ENCODE measurements at regions not wholly inside any gene's neighbourhood (a gene's known extent, or its start where the extent isn't known, plus 50 kb on each side); places are given as distances from the start of the nearest gene placed in this dataset.

GRCh38 chr11:134529212-134530096, 117.4 kb upstream of the B3GAT1 start:
- DNase-seq (ENCODE audit: low spot score) = no peak
- no peak overlapping the region for H3K27ac Mint-ChIP-seq
- no peaks in the 10 kb centered on the region for H3K36me3 Mint-ChIP-seq (ENCODE audit: low read depth)
- peaks cover 3% of the 10 kb centered on the region for H3K27me3 Mint-ChIP-seq (ENCODE audit: low read depth)
- H3K9me3 Mint-ChIP-seq = no peaks in the 10 kb centered on the region
- intact Hi-C loops (cut with micrococcal nuclease) = no loop called here
- H3K4me3 Mint-ChIP-seq (ENCODE audit: low read depth) = no peak overlapping the region
- no peaks in the 10 kb centered on the region for H3K4me1 Mint-ChIP-seq (ENCODE audit: low read depth)

- no peak overlapping the region for H3K27ac Mint-ChIP-seq
- no peaks in the 10 kb centered on the region for H3K27me3 Mint-ChIP-seq (ENCODE audit: low read depth)
- H3K4me1 Mint-ChIP-seq (ENCODE audit: low read depth) = no peaks in the 10 kb centered on the region
- no peak for DNase-seq (ENCODE audit: low spot score)
- no peak overlapping the region for H3K4me3 Mint-ChIP-seq (ENCODE audit: low read depth)
- H3K36me3 Mint-ChIP-seq (ENCODE audit: low read depth) = no peaks in the 10 kb centered on the region
- no peaks in the 10 kb centered on the region for H3K9me3 Mint-ChIP-seq
- intact Hi-C loops (cut with micrococcal nuclease) = no loop called here
These were observed 116.4 kb upstream of the B3GAT1 start for GRCh38 chr11:134528453-134528852.

GRCh38 chr11:134527382-134528243, 115.6 kb upstream of the B3GAT1 start:
- H3K27ac Mint-ChIP-seq = no peak overlapping the region
- intact Hi-C loops (cut with micrococcal nuclease) = no loop called here
- H3K36me3 Mint-ChIP-seq (ENCODE audit: low read depth) = no peaks in the 10 kb centered on the region
- DNase-seq (ENCODE audit: low spot score) = no peak
- no peak overlapping the region for H3K4me3 Mint-ChIP-seq (ENCODE audit: low read depth)
- H3K27me3 Mint-ChIP-seq (ENCODE audit: low read depth) = no peaks in the 10 kb centered on the region
- no peaks in the 10 kb centered on the region for H3K9me3 Mint-ChIP-seq
- no peaks in the 10 kb centered on the region for H3K4me1 Mint-ChIP-seq (ENCODE audit: low read depth)

GRCh38 chr11:134524896-134525845, 113.1 kb upstream of the B3GAT1 start:
- no peaks in the 10 kb centered on the region for H3K4me1 Mint-ChIP-seq (ENCODE audit: low read depth)
- H3K9me3 Mint-ChIP-seq = no peaks in the 10 kb centered on the region
- H3K27me3 Mint-ChIP-seq (ENCODE audit: low read depth) = no peaks in the 10 kb centered on the region

GRCh38 chr11:134524201-134524600, 112.2 kb upstream of the B3GAT1 start:
- Mint-ChIP-seq H3K27me3 (ENCODE audit: low read depth) (no peaks in the 10 kb centered on the region), H3K27ac (no peak overlapping the region), H3K9me3 (no peaks in the 10 kb centered on the region), H3K4me3 (ENCODE audit: low read depth) (no peak overlapping the region), H3K4me1 (ENCODE audit: low read depth) (no peaks in the 10 kb centered on the region), H3K36me3 (ENCODE audit: low read depth) (no peaks in the 10 kb centered on the region)
- no peak for DNase-seq (ENCODE audit: low spot score)
- intact Hi-C loops (cut with micrococcal nuclease) = no loop called here

More at GRCh38 chr11:134524896-134525845, 113.1 kb upstream of the B3GAT1 start:
- no peaks in the 10 kb centered on the region for H3K36me3 Mint-ChIP-seq (ENCODE audit: low read depth)
- no peak for DNase-seq (ENCODE audit: low spot score)
- no peak overlapping the region for H3K4me3 Mint-ChIP-seq (ENCODE audit: low read depth)
- intact Hi-C loops (cut with micrococcal nuclease) = no loop called here
- no peak overlapping the region for H3K27ac Mint-ChIP-seq

GRCh38 chr11:134522782-134523570, 110.9 kb upstream of the B3GAT1 start:
- Mint-ChIP-seq H3K4me3 (ENCODE audit: low read depth) (no peak overlapping the region), H3K36me3 (ENCODE audit: low read depth) (no peaks in the 10 kb centered on the region), H3K4me1 (ENCODE audit: low read depth) (no peaks in the 10 kb centered on the region), H3K9me3 (no peaks in the 10 kb centered on the region), H3K27ac (no peak overlapping the region), H3K27me3 (ENCODE audit: low read depth) (no peaks in the 10 kb centered on the region)
- DNase-seq (ENCODE audit: low spot score) = no peak
- intact Hi-C loops (cut with micrococcal nuclease) = no loop called here

- H3K36me3 Mint-ChIP-seq (ENCODE audit: low read depth) = no peaks in the 10 kb centered on the region
- intact Hi-C loops (cut with micrococcal nuclease) = no loop called here
- H3K4me3 Mint-ChIP-seq (ENCODE audit: low read depth) = no peak overlapping the region
These were observed 109.6 kb upstream of the B3GAT1 start for GRCh38 chr11:134521452-134522289.

GRCh38 chr11:134521001-134521400, 109.0 kb upstream of the B3GAT1 start:
- Mint-ChIP-seq H3K27ac (no peak overlapping the region), H3K9me3 (no peaks in the 10 kb centered on the region), H3K4me3 (ENCODE audit: low read depth) (no peak overlapping the region), H3K36me3 (ENCODE audit: low read depth) (no peaks in the 10 kb centered on the region), H3K27me3 (ENCODE audit: low read depth) (no peaks in the 10 kb centered on the region), H3K4me1 (ENCODE audit: low read depth) (no peaks in the 10 kb centered on the region)
- DNase-seq (ENCODE audit: low spot score) = no peak
- intact Hi-C loops (cut with micrococcal nuclease) = no loop called here

More at GRCh38 chr11:134521452-134522289, 109.6 kb upstream of the B3GAT1 start:
- DNase-seq (ENCODE audit: low spot score) = no peak
- no peaks in the 10 kb centered on the region for H3K4me1 Mint-ChIP-seq (ENCODE audit: low read depth)
- H3K27me3 Mint-ChIP-seq (ENCODE audit: low read depth) = no peaks in the 10 kb centered on the region
- no peaks in the 10 kb centered on the region for H3K9me3 Mint-ChIP-seq
- no peak overlapping the region for H3K27ac Mint-ChIP-seq

- H3K27ac Mint-ChIP-seq = no peak overlapping the region
- intact Hi-C loops (cut with micrococcal nuclease) = no loop called here
- no peak overlapping the region for H3K4me3 Mint-ChIP-seq (ENCODE audit: low read depth)
- no peaks in the 10 kb centered on the region for H3K4me1 Mint-ChIP-seq (ENCODE audit: low read depth)
- no peak for DNase-seq (ENCODE audit: low spot score)
- no peaks in the 10 kb centered on the region for H3K36me3 Mint-ChIP-seq (ENCODE audit: low read depth)
- no peaks in the 10 kb centered on the region for H3K27me3 Mint-ChIP-seq (ENCODE audit: low read depth)
- no peaks in the 10 kb centered on the region for H3K9me3 Mint-ChIP-seq
These were observed 107.7 kb upstream of the B3GAT1 start for GRCh38 chr11:134519788-134520187.

GRCh38 chr11:134519390-134519750, 107.3 kb upstream of the B3GAT1 start:
- H3K4me1 Mint-ChIP-seq (ENCODE audit: low read depth) = no peaks in the 10 kb centered on the region
- H3K36me3 Mint-ChIP-seq (ENCODE audit: low read depth) = no peaks in the 10 kb centered on the region
- H3K27me3 Mint-ChIP-seq (ENCODE audit: low read depth) = no peaks in the 10 kb centered on the region
- DNase-seq (ENCODE audit: low spot score) = no peak
- no peaks in the 10 kb centered on the region for H3K9me3 Mint-ChIP-seq
- no peak overlapping the region for H3K4me3 Mint-ChIP-seq (ENCODE audit: low read depth)
- H3K27ac Mint-ChIP-seq = no peak overlapping the region
- intact Hi-C loops (cut with micrococcal nuclease) = no loop called here

- Mint-ChIP-seq H3K4me3 (ENCODE audit: low read depth) (no peak overlapping the region), H3K27me3 (ENCODE audit: low read depth) (no peaks in the 10 kb centered on the region), H3K27ac (no peak overlapping the region), H3K4me1 (ENCODE audit: low read depth) (no peaks in the 10 kb centered on the region), H3K9me3 (no peaks in the 10 kb centered on the region), H3K36me3 (ENCODE audit: low read depth) (no peaks in the 10 kb centered on the region)
- DNase-seq (ENCODE audit: low spot score) = no peak
- intact Hi-C loops (cut with micrococcal nuclease) = no loop called here
These were observed 106.8 kb upstream of the B3GAT1 start for GRCh38 chr11:134518616-134519389.

Measured in activated T-helper 2 cell treated with anti-CD3 and anti-CD28 coated beads, Interferon-gamma antibody, Interleukin-2, Interleukin-4, amounts not matched to agents 10 μg/mL and 5 μg/mL and 100 μg/mL, durations not matched to agents 14 hours and 24 hours and 36 hours (primary cell).